Activated T-helper 1 cell treated with Interleukin-2 at 50 U/mL for 16 hours (primary cell): ENCODE measurements at regions not wholly inside any gene's neighbourhood (a gene's known extent, or its start where the extent isn't known, plus 50 kb on each side); places are given as distances from the start of the nearest gene placed in this dataset.
"Not testable (repeated sequence)": the region's sequence is repeated elsewhere in the genome, so short reads cannot be mapped to it uniquely, and the experiment has no call there.

Experiments
- DNase-seq: peaks from one replicate; pipeline ENCODE4 v3.0.0-alpha.2; 2020; ENCODE audit warnings: low read depth

DNA sequence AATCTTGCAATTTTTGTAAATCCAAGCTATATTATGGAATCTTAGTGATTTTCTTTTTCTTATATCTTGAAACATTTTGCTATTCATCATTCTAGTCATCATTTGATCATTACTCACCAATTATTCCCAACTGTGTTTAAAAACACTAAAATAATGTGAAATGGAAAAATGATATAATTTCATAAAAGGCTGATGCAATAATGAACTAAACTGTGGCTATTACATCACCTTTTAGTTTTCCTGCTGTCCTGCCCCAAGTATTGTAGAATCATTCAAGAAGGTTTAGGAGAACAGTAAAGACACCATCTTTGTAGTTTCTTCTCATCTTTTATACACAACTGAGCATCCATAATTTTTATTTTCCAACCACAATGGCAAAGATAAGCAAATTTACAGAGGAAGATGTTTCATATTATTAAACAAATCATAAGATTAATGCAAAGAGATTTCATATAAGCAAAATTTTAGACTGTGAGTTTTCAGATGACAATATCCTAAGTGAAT, 431.0 kb upstream of the SLC30A5 start:
- DNase-seq: no peak

DNA sequence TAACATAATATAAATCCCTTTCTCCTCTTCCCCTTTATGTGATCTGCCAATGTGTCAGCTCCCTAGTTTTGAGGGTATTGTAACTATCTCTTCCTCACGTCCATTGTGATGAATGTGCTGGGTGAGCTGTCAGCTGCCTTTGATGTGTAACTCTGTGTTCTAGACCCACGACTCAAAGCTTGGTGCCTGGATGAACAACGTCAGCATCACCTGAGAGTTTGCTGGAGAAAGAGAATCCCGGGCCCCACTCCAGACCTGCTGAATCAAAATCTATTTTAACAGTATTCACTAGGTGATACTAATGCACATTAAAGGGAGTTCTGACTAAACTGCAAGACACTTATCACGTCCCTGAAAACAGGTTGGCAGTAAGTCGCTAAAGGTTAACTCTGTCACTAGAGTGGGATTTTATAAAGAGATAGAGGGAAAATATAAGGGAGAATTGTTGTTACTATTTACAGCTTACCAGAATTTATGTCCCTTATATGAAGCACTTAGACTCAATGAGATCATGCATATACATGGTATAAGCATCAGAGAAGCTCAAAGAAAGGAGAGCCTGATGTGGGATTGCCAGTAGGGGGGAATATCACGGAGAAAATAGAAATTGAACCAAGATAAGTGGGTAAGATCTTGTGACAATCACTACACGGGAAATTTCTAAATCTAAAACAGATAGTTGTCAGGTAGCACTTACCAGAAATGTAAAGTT, 423.8 kb upstream of the SLC30A5 start:
- no peak for DNase-seq

DNA sequence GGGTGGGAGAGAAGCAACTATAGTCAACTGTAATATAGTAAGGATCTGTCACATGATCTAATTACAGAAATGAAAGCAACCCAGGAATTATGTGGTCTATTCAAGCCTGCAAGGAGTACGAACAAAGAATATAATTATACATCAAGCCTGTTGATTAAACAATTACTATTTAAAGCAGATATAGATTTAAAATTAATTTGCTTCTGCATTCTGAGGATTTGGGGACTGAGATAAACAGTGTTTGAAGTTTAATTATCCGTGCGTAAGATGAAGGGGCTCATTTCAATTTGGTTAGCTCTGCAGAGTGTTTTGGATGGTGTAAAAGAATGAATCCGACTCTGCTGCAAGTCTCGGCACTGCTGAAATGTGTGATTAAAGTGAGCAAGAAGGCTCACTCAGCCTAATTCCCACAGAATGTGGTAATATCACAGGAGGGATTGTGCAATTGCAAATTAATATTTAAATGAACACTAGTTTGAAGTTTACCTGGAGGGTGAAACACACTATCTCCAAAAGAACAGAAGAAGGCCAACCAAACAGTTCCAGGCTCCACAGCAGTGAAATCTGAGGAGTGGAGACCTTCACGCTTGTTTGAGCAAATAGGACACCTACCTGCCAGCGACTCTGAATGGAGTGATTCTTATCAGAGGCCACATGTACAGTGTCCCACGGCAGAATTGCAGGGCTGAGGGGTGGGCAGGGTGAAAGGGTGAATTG, 420.6 kb upstream of the SLC30A5 start:
- DNase-seq: no peak

DNA sequence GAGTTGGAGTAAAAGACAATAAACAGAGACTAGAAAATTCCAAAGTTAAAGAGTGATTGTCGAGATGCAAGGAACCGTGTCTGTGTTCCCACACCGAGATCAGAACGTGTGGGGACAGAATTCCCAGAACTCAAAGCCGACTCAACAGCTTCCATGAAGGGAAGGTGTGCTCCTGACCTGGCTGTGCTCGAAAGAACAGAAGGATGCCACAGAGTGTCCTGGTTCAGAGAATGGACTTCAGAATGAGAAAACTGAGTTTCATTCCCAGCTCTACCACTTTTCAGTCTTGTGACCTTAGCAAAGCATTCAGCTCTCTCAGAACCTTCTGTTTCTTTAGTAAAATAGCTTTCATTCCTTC, 420.0 kb upstream of the SLC30A5 start:
- no peak for DNase-seq

DNA sequence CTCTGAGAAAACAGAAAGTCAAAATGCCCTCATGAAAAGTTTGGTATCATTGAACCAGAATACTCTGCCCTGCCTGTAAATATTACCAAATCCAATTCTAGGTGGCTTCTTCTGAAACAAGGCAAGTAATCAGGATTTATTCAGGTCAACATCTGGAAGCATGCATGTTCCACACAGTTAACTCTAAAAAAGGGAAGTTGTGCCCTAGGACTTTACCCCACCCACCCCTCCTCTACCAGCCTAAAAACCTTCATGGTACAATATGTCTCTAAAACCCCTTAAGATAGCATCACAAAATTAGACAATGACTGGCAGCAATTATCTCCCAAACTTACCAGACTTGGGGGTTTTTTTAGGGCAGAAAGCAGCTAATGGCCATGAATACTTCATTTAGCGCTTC, 414.8 kb upstream of the SLC30A5 start:
- no peak for DNase-seq

DNA sequence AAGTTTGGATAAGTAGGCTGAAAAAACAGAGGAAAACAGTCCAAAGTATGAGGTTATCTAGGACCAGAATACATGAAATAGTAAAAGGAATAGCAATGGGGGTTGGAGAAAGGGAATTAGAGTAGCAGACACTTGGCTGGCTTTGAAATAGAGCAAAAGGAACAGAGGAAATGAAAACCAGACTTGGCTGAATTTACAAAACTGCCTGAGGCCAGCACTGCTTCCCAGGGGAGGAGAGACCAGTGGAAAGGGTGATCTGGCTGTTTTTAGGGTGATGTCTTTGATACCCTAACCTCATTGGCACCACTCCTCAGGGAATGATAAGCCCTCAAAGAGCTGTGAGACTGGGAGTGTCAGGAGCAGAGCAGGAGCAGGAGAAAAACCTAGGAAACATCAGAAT, 413.4 kb upstream of the SLC30A5 start:
- DNase-seq: no peak

DNA sequence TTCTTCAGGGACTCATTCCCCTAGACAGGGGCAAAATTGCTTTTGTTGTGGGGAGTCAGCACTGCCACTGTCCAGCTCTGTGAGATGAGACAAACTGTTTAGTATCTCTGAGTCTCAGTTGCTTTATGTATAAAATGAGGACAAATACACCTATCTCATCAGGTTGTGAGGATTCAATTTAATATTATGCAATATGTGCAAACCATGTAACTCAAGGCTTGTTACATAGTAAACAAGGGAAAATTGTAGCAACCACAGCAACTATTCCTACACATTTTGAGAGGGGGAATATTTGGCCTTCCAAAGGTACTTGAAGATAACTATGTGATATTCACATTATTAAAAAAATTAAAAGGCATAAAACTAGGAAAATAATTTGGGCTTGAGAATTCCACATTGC, 411.9 kb upstream of the SLC30A5 start:
- no peak for DNase-seq

DNA sequence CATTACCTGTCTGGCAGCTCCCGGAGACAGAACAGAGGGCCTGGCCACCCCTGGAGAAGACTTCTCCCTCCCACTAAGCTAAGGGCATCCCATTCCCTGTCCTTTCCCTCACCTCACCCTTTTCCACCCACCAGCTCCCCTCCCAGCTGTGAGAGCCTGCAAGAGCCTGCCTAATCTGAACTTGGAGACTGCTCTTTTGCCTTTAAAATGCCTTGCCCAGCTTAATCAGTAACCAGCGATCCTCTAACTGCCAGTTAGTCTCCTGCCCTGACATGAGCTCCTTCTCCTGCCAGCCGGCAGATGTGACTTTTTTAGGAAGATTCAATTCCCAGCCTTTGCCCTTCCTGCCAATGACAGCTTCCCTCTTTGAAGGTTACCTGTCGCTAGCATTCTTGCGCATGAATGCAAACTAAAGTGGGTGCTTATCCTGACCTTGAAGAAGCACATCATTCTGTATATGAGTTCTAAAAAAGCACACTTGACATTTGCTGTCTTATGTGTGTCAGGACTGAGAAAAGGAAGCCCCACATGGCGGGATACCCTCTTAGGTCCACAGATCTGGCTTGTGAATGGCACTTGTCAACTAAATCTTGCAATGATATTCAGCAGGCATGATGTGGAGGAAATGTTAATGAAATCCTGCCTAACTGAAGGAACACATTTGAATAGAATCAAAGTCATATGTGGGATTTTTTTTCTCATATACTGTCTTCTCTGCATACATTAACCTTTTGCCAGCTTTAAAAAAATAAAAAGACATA, 411.2 kb upstream of the SLC30A5 start:
- DNase-seq: no peak

DNA sequence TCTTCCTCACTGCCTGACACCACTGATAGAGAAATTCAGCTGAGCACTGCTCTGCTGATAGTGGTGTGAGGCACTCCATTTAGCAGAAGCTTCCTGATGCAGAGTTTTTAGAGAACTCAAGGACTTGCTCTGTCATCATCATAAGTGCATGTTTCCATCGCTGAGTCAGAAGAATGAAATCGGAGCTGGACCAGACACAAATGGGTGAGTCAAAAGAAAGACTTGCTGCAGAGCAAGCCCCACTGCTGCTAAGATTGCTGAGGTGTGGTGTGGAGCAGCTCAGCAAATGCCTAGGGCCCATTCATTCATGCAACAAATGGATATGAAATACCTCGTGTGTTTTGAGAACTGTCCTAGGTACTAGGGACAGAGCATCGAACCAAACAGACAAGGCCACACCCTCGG, 410.2 kb upstream of the SLC30A5 start:
- DNase-seq: no peak

DNA sequence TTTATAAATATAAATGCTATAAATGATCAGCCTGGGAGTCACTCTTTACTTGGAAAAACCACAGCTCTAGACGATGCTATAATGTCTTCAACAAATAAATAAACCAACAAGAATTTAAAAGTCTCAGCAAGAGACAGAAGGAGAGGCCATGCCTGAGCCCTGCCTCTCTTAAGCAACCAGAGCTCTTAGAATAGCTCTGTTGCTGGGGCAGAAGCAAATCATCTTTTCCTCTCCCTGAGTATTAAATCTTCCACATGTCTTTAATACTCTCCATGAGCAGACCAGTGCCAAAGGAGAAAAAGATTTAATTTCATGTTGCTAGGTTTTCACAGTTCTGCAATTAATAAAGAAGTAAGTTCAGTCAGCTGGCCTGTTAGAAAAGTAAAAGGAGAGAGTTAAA, 408.0 kb upstream of the SLC30A5 start:
- DNase-seq: no peak

DNA sequence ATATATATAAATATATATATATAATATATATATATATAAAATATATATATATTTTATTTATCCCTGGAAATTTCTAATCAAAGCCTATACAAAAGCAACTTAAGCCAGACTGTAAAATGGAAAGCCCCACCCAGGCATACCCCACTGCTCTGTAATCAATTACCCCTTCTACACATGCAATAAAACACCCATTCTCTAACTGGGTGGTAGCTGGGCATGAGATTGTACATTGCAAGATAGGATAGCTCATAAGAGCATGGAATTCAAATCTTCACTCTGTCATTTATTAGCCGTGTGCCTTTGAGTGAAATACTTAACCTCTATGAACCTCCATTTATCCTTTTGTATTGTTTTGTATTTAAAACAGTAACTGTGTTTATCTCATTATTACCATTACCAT, 405.3 kb upstream of the SLC30A5 start:
- DNase-seq: no peak

DNA sequence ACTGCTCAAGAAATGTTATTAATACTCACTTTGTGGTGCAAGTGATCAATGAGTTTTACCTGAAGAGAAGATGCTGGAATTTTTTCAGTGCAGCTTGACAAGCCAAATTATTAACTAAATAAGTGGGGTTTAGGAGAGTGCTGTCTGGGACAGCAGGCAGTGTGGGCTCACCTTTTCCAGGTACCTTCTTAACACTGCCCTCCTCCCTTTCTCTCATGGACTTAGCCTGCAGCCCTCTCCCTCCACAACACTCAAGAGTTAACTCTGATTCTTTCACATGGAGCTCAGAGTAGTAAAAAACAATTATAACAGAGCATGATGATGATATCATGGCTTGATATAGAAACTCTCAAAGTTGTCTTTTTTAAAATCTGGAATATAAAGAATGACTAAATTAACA, 404.8 kb upstream of the SLC30A5 start:
- DNase-seq: no peak

DNA sequence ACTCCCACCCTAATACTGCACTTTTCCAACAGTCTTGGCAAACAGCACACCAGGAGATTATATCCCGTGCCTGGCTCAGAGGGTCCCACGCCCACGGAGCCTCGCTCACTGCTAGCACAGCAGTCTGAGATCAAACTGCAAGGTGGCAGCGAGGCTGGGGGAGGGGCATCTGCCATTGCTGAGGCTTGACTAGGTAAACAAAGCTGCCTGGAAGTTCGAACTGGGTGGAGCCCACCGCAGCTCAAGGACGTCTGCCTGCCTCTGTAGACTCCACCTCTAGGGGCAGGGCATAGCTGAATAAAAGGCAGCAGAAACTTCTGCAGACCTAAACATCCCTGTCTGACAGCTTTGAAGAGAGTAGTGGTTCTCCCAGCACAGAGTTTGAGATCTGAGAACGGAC, 401.9 kb upstream of the SLC30A5 start:
- DNase-seq: not testable (repeated sequence)

DNA sequence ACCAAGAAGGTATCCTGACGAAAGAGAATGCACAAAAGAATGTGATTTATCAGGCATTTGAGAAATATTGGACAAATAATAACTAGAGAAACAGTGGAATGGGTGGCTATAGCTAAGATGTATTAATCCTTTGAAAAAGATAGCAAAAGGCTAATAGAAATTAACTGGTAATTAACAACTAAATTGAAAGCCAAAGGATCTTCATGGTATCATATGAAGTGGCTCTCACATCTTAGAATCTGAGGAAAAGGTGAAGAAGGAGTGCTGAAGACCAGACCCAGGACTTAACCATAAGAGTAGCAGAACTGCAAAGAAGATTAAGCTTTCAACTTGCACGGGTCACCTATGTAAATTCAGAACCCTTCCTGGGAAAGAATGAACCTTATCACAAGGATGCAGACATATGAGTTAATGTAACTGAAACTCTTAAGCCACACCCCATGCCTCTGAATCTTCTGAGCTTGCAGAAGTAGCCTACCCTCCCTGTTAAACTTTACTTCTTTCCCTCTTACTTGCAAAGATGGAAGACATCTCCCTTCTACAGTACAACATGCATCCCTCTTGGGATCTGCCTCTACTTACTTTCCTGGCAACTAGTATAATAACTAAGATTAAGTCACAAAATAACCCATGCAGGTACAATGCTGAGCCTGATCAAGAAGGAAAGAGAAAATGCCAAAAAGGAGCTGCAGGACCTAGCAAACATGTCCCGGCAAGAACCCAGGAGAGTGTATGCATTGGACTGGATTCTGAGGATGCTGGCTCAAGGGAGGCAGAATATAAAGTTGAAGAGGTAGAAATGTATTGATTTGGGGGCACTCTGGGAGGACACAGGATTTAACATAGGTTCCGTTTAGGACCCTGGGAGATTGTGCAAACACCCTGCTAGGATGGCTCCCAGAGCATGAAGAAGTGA, 395.5 kb upstream of the SLC30A5 start:
- no peak for DNase-seq

DNA sequence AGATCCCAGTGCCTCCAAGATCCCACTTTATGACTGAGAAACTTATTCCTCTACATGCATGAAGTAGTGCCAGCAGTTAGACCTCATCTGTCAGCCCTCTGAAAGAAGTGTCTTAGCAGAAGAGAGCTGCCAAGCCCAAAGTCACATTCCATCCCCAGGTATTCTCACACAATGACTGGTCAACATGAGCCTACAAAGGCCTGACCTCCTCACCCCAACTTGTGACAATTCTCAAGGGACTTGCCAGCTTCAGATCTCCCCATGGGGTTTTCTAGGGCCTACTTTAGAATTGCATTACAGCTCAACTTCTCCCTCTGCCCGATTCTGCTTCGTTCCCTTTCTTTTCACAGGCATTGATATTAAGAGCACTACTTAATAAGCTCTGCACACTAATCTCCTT, 393.8 kb upstream of the SLC30A5 start:
- DNase-seq: no peak

DNA sequence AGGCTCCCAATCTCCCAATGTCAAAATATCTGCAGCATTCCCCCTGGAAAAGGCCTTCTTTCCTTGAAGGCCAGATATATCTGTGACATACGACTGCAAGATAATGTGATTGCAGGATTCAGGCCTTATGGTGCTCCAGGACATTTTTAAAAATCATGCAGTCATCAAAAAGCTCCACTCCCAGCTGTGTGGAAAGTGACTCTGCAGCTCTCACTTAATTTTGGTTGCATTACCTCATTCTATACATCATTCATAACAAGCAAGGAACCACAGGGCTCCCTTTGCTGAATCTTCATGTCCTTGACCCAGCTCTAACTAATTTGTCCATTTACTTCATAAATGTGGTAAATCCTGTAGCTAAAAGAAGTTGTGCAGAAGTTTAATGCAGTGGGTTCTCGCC, 386.2 kb upstream of the SLC30A5 start:
- no peak for DNase-seq

DNA sequence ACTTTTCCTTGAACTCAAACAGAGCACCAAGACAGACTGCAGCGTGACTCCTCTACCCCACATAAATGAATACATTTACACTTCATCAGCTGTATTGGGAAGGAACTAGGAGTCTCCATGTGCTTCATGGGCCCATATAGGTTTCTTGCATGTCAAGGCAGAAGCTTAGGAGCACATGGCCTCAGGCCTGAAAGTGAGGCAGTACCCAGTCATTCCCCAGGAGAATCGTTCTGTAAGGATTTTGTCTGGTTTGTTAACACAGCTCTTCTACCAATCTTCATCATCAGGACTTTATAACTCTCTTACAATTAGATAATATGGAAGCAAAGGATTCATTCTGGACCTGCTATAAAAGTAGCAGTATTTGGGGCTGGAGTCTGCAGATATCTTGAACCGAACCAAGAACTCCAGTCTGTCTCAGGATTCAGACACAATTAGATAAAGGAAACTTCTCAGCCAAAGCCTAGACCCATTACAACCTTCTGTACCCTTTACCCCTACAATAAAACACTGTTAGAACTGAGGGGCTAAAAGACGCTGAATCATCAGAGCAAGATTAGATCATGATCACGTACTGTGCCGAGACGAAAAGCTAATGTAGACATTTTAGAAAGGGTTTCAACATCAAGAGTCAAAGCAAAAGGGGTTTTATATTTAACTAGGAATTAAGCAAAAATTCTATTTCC, 385.5 kb upstream of the SLC30A5 start:
- no peak for DNase-seq

DNA sequence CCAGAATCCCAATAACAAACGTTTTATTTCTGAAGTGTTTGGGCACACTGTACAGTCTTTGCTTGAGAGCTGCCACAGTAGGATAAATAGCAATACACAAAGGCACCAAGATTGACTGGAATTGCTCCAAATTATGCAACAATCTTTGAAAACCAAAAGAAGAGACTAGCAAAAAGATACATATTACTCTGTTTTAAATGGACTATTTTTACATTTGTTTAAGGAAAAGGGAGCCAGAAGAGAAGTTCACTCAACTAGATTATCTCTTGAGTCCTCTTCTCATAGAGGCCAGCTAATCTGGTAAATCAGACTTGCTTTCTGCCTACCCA, 385.0 kb upstream of the SLC30A5 start:
- no peak for DNase-seq

DNA sequence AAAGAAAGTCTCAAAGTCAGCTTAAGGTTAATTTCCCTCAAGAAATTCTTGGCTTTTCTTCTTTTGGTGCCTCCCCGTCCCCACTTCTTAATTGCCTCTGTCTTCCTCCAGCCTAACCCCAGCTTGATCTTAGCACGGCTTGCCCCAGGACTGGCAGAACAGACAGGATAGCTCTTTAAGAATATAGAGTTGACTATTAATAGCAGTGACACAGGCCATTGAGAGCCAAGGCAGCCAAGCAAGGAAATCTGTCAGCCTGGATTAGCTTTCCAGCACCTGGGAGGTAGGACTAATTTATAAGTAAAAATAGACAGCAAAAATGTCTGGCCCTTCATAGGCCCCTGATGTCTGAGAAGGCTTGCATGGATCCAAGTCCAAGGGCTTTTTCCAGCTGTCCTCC, 384.6 kb upstream of the SLC30A5 start:
- DNase-seq: no peak

DNA sequence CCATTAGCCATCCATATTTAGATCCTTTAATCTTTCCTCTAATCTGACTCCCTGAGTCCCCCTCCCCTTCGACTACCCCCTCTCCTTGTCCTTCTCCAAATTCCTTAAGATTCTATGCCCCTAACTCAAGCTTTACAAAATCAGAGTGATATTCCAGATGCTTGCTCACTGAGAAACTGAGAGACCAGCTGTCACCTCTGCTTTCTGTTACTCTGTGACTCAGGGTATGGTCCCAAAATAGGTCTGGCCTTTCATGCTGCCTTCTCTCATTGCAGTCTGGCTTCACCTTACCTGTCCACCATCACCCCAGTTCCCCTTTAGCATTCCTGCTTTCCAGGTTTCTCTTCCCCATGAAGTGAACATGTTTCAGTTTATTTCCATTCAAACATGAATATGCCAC, 383.3 kb upstream of the SLC30A5 start:
- no peak for DNase-seq
